GM23338 (cell line): ENCODE measurements at regions not wholly inside any gene's neighbourhood (a gene's known extent, or its start where the extent isn't known, plus 50 kb on each side); places are given as distances from the start of the nearest gene placed in this dataset.

Experiments used
- CREB1 ChIP-seq: fragments of 250-450 bp; sonication (Bioruptor Pico); IDR thresholded peaks from 2 replicates; pipeline ENCODE4 v1.5.0; 2020; ENCODE audit warnings: low read depth, mild to moderate bottlenecking, moderate library complexity
- EZH2 ChIP-seq: fragments of 200-600 bp; sonication (generic); IDR thresholded peaks from one replicate; pipeline ENCODE4 v1.8.0; 2017; ENCODE audit warnings: antibody characterized with exemption, mild to moderate bottlenecking, low read depth; ENCODE audit not compliant: unreplicated experiment
- EZH2phosphoT487 ChIP-seq: fragments of 200-600 bp; sonication (generic); IDR thresholded peaks from one replicate; pipeline ENCODE4 v1.8.1; 2018; ENCODE audit warnings: antibody characterized with exemption; ENCODE audit not compliant: unreplicated experiment
- POLR2AphosphoS5 ChIP-seq: IDR thresholded peaks from 2 replicates; pipeline ENCODE4 v1.6.1; 2016; ENCODE audit warnings: antibody characterized with exemption, low read depth
- STAT1 ChIP-seq: IDR thresholded peaks from one replicate; pipeline ENCODE4 v1.6.1; 2016; ENCODE audit warnings: antibody characterized with exemption; ENCODE audit not compliant: unreplicated experiment
- TF ChIP-seq, protein P1 (sequence below), 2 experiments: fragments of 200-600 bp in 1 of 2; sonication (generic) in 1 of 2; conservative IDR thresholded peaks; 2 replicates each; pipeline versions ENCODE4 v1.5.1 to v1.6.1; 2016 to 2017; ENCODE audit warnings: antibody characterized with exemption in 2 of 2, low read depth in 2 of 2, mild to moderate bottlenecking in 2 of 2, moderate library complexity in 1 of 2
- TF ChIP-seq, protein P2 (sequence below): IDR thresholded peaks from one replicate; pipeline ENCODE4 v1.6.1; 2018; ENCODE audit warnings: antibody characterized with exemption; ENCODE audit not compliant: unreplicated experiment
- TF ChIP-seq, protein P3 (sequence below): IDR thresholded peaks from 2 replicates; pipeline ENCODE4 v1.6.1; 2016; ENCODE audit warnings: antibody characterized with exemption

DNA sequence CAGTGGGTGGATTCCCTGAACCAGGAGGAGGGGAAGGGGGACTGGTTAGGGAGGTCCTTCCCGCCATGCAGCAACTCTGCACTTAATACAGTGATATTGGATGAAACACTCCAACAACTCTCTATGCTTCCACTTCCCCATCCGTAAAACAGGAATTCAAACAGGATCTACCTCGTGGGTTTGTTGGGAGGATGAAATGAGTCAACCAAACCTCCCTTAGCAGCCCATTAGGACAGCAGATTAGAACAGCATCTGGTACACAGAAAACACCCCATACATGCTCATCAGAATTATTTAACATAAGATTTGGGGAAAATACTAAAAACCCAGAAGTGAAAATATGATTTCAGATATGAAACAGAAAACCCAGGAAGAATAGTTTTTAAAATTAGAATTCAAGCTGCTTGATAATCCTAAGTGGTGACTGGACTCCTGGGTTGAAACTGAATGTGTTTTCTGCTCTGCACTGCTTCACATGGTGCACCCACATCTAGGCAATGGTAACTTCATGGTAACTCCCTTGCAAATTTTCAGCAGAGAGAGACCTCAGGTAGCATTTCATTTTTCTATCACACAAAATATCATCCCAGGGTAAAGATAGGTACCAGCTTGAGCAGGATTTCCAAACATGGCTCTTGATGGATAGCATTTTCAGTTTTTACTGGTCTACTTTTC lies 326.8 kb upstream of the FRG2C start:
- TF ChIP-seq, protein P1, sequence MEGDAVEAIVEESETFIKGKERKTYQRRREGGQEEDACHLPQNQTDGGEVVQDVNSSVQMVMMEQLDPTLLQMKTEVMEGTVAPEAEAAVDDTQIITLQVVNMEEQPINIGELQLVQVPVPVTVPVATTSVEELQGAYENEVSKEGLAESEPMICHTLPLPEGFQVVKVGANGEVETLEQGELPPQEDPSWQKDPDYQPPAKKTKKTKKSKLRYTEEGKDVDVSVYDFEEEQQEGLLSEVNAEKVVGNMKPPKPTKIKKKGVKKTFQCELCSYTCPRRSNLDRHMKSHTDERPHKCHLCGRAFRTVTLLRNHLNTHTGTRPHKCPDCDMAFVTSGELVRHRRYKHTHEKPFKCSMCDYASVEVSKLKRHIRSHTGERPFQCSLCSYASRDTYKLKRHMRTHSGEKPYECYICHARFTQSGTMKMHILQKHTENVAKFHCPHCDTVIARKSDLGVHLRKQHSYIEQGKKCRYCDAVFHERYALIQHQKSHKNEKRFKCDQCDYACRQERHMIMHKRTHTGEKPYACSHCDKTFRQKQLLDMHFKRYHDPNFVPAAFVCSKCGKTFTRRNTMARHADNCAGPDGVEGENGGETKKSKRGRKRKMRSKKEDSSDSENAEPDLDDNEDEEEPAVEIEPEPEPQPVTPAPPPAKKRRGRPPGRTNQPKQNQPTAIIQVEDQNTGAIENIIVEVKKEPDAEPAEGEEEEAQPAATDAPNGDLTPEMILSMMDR (conservative IDR thresholded peaks at IDR 0.05; ENCODE audit: low read depth in 2 of 2) = no peak
- no peak for TF ChIP-seq EZH2phosphoT487
- TF ChIP-seq EZH2 = no peak
- no peak for TF ChIP-seq POLR2AphosphoS5
- TF ChIP-seq CREB1 (CRISPR knock-in tag) = no peak
- TF ChIP-seq STAT1 = no peak
- TF ChIP-seq, protein P2, sequence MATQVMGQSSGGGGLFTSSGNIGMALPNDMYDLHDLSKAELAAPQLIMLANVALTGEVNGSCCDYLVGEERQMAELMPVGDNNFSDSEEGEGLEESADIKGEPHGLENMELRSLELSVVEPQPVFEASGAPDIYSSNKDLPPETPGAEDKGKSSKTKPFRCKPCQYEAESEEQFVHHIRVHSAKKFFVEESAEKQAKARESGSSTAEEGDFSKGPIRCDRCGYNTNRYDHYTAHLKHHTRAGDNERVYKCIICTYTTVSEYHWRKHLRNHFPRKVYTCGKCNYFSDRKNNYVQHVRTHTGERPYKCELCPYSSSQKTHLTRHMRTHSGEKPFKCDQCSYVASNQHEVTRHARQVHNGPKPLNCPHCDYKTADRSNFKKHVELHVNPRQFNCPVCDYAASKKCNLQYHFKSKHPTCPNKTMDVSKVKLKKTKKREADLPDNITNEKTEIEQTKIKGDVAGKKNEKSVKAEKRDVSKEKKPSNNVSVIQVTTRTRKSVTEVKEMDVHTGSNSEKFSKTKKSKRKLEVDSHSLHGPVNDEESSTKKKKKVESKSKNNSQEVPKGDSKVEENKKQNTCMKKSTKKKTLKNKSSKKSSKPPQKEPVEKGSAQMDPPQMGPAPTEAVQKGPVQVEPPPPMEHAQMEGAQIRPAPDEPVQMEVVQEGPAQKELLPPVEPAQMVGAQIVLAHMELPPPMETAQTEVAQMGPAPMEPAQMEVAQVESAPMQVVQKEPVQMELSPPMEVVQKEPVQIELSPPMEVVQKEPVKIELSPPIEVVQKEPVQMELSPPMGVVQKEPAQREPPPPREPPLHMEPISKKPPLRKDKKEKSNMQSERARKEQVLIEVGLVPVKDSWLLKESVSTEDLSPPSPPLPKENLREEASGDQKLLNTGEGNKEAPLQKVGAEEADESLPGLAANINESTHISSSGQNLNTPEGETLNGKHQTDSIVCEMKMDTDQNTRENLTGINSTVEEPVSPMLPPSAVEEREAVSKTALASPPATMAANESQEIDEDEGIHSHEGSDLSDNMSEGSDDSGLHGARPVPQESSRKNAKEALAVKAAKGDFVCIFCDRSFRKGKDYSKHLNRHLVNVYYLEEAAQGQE = no peak
- TF ChIP-seq, protein P3, sequence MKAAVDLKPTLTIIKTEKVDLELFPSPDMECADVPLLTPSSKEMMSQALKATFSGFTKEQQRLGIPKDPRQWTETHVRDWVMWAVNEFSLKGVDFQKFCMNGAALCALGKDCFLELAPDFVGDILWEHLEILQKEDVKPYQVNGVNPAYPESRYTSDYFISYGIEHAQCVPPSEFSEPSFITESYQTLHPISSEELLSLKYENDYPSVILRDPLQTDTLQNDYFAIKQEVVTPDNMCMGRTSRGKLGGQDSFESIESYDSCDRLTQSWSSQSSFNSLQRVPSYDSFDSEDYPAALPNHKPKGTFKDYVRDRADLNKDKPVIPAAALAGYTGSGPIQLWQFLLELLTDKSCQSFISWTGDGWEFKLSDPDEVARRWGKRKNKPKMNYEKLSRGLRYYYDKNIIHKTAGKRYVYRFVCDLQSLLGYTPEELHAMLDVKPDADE = no peak
